HL-60 (cell line): ENCODE measurements at regions not wholly inside any gene's neighbourhood (a gene's known extent, or its start where the extent isn't known, plus 50 kb on each side); places are given as distances from the start of the nearest gene placed in this dataset.

Experiments
- CTCF ChIP-seq: IDR thresholded peaks from one replicate; pipeline ENCODE4 v1.5.1; 2011; ENCODE audit warnings: low read length, control low read depth, inconsistent platforms; ENCODE audit not compliant: insufficient read depth
- GABPA ChIP-seq: IDR thresholded peaks from 2 replicates; pipeline ENCODE4 v1.6.1; 2012; ENCODE audit warnings: low read depth
- POLR2AphosphoS5 ChIP-seq: IDR thresholded peaks from 2 replicates; pipeline ENCODE4 v1.6.1; 2012; ENCODE audit warnings: low read depth
- TF ChIP-seq, protein P1 (sequence below): IDR thresholded peaks from 2 replicates; pipeline ENCODE4 v1.6.1; 2012; ENCODE audit warnings: low read depth; ENCODE audit not compliant: insufficient replicate concordance

DNA sequence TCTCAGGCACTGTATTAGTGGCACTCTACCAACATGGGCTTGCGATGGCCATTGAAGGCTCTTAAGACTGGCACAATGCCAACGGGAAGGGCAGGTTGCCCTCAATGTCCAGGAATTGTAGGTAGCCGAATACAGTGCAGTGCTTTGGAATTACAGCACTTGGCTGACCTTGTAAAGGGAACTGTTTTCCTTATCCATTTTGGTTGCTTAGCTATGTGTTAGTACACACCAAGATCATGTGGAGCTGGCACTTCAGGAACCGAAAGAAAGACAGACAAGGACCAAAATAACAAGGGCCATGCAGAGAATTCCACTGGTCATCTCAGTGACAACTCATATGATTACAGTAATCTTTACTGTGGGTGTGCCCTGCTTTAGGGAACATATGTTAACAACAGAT lies 72.7 kb downstream of the DYRK2 start:
- TF ChIP-seq GABPA: no peak
- no peak for TF ChIP-seq POLR2AphosphoS5
- TF ChIP-seq CTCF: no peak
- TF ChIP-seq, protein P1, sequence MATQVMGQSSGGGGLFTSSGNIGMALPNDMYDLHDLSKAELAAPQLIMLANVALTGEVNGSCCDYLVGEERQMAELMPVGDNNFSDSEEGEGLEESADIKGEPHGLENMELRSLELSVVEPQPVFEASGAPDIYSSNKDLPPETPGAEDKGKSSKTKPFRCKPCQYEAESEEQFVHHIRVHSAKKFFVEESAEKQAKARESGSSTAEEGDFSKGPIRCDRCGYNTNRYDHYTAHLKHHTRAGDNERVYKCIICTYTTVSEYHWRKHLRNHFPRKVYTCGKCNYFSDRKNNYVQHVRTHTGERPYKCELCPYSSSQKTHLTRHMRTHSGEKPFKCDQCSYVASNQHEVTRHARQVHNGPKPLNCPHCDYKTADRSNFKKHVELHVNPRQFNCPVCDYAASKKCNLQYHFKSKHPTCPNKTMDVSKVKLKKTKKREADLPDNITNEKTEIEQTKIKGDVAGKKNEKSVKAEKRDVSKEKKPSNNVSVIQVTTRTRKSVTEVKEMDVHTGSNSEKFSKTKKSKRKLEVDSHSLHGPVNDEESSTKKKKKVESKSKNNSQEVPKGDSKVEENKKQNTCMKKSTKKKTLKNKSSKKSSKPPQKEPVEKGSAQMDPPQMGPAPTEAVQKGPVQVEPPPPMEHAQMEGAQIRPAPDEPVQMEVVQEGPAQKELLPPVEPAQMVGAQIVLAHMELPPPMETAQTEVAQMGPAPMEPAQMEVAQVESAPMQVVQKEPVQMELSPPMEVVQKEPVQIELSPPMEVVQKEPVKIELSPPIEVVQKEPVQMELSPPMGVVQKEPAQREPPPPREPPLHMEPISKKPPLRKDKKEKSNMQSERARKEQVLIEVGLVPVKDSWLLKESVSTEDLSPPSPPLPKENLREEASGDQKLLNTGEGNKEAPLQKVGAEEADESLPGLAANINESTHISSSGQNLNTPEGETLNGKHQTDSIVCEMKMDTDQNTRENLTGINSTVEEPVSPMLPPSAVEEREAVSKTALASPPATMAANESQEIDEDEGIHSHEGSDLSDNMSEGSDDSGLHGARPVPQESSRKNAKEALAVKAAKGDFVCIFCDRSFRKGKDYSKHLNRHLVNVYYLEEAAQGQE: no peak
